ENCODE measurements at regions not wholly inside any gene's neighbourhood (a gene's known extent, or its start where the extent isn't known, plus 50 kb on each side); places are given as distances from the start of the nearest gene placed in this dataset.

GRCh38 chr4:34039766-34040165, 2204.5 kb downstream of the ARAP2 start:
- DNase-seq, result no peak

- no peak for DNase-seq
Measured at GRCh38 chr4:34043131-34043530, 2201.2 kb downstream of the ARAP2 start.

- no peak for DNase-seq
Measured at GRCh38 chr4:34046580-34046979, 2197.7 kb downstream of the ARAP2 start.

GRCh38 chr4:34047363-34047762, 2197.0 kb downstream of the ARAP2 start:
- no peak for DNase-seq

- DNase-seq, result no peak
Measured at GRCh38 chr4:34066126-34066525, 2178.2 kb downstream of the ARAP2 start.

- DNase-seq, result no peak
Measured at GRCh38 chr4:34091451-34091850, 2152.9 kb downstream of the ARAP2 start.

- DNase-seq, result no peak
Measured at GRCh38 chr4:34094114-34094513, 2150.2 kb downstream of the ARAP2 start.

GRCh38 chr4:34105311-34105710, 2139.0 kb downstream of the ARAP2 start:
- no peak for DNase-seq

GRCh38 chr4:34108391-34108790, 2135.9 kb downstream of the ARAP2 start:
- DNase-seq, result no peak

GRCh38 chr4:34112573-34112972, 2131.7 kb downstream of the ARAP2 start:
- DNase-seq, result no peak

- DNase-seq, result no peak
Measured at GRCh38 chr4:34138385-34138784, 2105.9 kb downstream of the ARAP2 start.

GRCh38 chr4:34139346-34139745, 2105.0 kb downstream of the ARAP2 start:
- DNase-seq, result no peak

- DNase-seq, result no peak
Measured at GRCh38 chr4:34148322-34148908, 2095.9 kb downstream of the ARAP2 start.

GRCh38 chr4:34157547-34157946, 2086.8 kb downstream of the ARAP2 start:
- DNase-seq, result no peak

- no peak for DNase-seq
Measured at GRCh38 chr4:34158878-34159277, 2085.4 kb downstream of the ARAP2 start.

- no peak for DNase-seq
Measured at GRCh38 chr4:34170946-34171345, 2073.4 kb downstream of the ARAP2 start.

GRCh38 chr4:34176609-34177008, 2067.7 kb downstream of the ARAP2 start:
- DNase-seq, result no peak

GRCh38 chr4:34178476-34178875, 2065.8 kb downstream of the ARAP2 start:
- no peak for DNase-seq

- DNase-seq, result no peak
Measured at GRCh38 chr4:34181311-34181841, 2062.9 kb downstream of the ARAP2 start.

- no peak for DNase-seq
Measured at GRCh38 chr4:34181891-34182290, 2062.4 kb downstream of the ARAP2 start.

- no peak for DNase-seq
Measured at GRCh38 chr4:34182306-34182705, 2062.0 kb downstream of the ARAP2 start.

GRCh38 chr4:34183926-34184325, 2060.4 kb downstream of the ARAP2 start:
- no peak for DNase-seq

- no peak for DNase-seq
Measured at GRCh38 chr4:34187056-34187455, 2057.3 kb downstream of the ARAP2 start.

GRCh38 chr4:34191443-34191842, 2052.9 kb downstream of the ARAP2 start:
- DNase-seq, result no peak

GRCh38 chr4:34193451-34194154, 2050.7 kb downstream of the ARAP2 start:
- no peak for DNase-seq

Data from GOT3 (cell line).